ENCODE measurements at regions not wholly inside any gene's neighbourhood (a gene's known extent, or its start where the extent isn't known, plus 50 kb on each side); places are given as distances from the start of the nearest gene placed in this dataset.
"Not testable (repeated sequence)": the region's sequence is repeated elsewhere in the genome, so short reads cannot be mapped to it uniquely, and the experiment has no call there.

GRCh38 chr20:24418731-24419130 lies 50.7 kb upstream of the SYNDIG1 start:
- DNase-seq (ENCODE audit: insufficient read length, low spot score), result no peak
- TF ChIP-seq POLR2A (IDR thresholded peaks at IDR 0.05; ENCODE audit: low read depth, low read length), result no peak
- no peak for FAIRE-seq

GRCh38 chr20:24417485-24417884 lies 51.9 kb upstream of the SYNDIG1 start:
- TF ChIP-seq POLR2A (IDR thresholded peaks at IDR 0.05; ENCODE audit: low read depth, low read length), result no peak
- DNase-seq (ENCODE audit: insufficient read length, low spot score) (no peak), FAIRE-seq (no peak)

GRCh38 chr20:24415444-24415843 lies 54.0 kb upstream of the SYNDIG1 start:
- not testable (repeated sequence) for DNase-seq (ENCODE audit: insufficient read length, low spot score); FAIRE-seq

GRCh38 chr20:24411834-24412216 lies 57.6 kb upstream of the SYNDIG1 start:
- FAIRE-seq (no peak), DNase-seq (ENCODE audit: insufficient read length, low spot score) (no peak)
- no peak for TF ChIP-seq POLR2A (IDR thresholded peaks at IDR 0.05; ENCODE audit: low read depth, low read length)

- no peak for TF ChIP-seq POLR2A (IDR thresholded peaks at IDR 0.05; ENCODE audit: low read depth, low read length)
- DNase-seq (ENCODE audit: insufficient read length, low spot score), result no peak
- FAIRE-seq, result no peak
These were observed 58.2 kb upstream of the SYNDIG1 start for GRCh38 chr20:24411003-24411833.

- FAIRE-seq (no peak), DNase-seq (ENCODE audit: insufficient read length, low spot score) (no peak)
These were observed 62.3 kb upstream of the SYNDIG1 start for GRCh38 chr20:24407151-24407550.

GRCh38 chr20:24406750-24407149 lies 62.7 kb upstream of the SYNDIG1 start:
- no peak for FAIRE-seq
- DNase-seq (ENCODE audit: insufficient read length, low spot score), result no peak
- no peak for TF ChIP-seq POLR2A (IDR thresholded peaks at IDR 0.05; ENCODE audit: low read depth, low read length)

More at GRCh38 chr20:24407151-24407550, 62.3 kb upstream of the SYNDIG1 start:
- no peak for TF ChIP-seq POLR2A (IDR thresholded peaks at IDR 0.05; ENCODE audit: low read depth, low read length)

GRCh38 chr20:24406251-24406650 lies 63.2 kb upstream of the SYNDIG1 start:
- DNase-seq (ENCODE audit: insufficient read length, low spot score) (no peak), FAIRE-seq (no peak)
- TF ChIP-seq POLR2A (IDR thresholded peaks at IDR 0.05; ENCODE audit: low read depth, low read length), result no peak

- DNase-seq (ENCODE audit: insufficient read length, low spot score), result no peak
- no peak for TF ChIP-seq POLR2A (IDR thresholded peaks at IDR 0.05; ENCODE audit: low read depth, low read length)
- FAIRE-seq, result no peak
These were observed 63.6 kb upstream of the SYNDIG1 start for GRCh38 chr20:24405810-24406209.

GRCh38 chr20:24403406-24403805 lies 66.0 kb upstream of the SYNDIG1 start:
- DNase-seq (ENCODE audit: insufficient read length, low spot score) (no peak), FAIRE-seq (no peak)
- no peak for TF ChIP-seq POLR2A (IDR thresholded peaks at IDR 0.05; ENCODE audit: low read depth, low read length)

- no peak for DNase-seq (ENCODE audit: insufficient read length, low spot score)
- no peak for TF ChIP-seq POLR2A (IDR thresholded peaks at IDR 0.05; ENCODE audit: low read depth, low read length)
- no peak for FAIRE-seq
These were observed 67.2 kb upstream of the SYNDIG1 start for GRCh38 chr20:24402188-24402587.

GRCh38 chr20:24395151-24395550 lies 74.3 kb upstream of the SYNDIG1 start:
- DNase-seq (ENCODE audit: insufficient read length, low spot score) (no peak), FAIRE-seq (no peak)
- no peak for TF ChIP-seq POLR2A (IDR thresholded peaks at IDR 0.05; ENCODE audit: low read depth, low read length)

- DNase-seq (ENCODE audit: insufficient read length, low spot score) (no peak), FAIRE-seq (no peak)
- no peak for TF ChIP-seq POLR2A (IDR thresholded peaks at IDR 0.05; ENCODE audit: low read depth, low read length)
These were observed 75.5 kb upstream of the SYNDIG1 start for GRCh38 chr20:24393903-24394302.

- FAIRE-seq (no peak), DNase-seq (ENCODE audit: insufficient read length, low spot score) (no peak)
- TF ChIP-seq POLR2A (IDR thresholded peaks at IDR 0.05; ENCODE audit: low read depth, low read length), result no peak
These were observed 76.8 kb upstream of the SYNDIG1 start for GRCh38 chr20:24392612-24393011.

GRCh38 chr20:24389686-24390085 lies 79.7 kb upstream of the SYNDIG1 start:
- DNase-seq (ENCODE audit: insufficient read length, low spot score), result no peak

More at GRCh38 chr20:24389686-24390085, 79.7 kb upstream of the SYNDIG1 start:
- no peak for TF ChIP-seq POLR2A (IDR thresholded peaks at IDR 0.05; ENCODE audit: low read depth, low read length)
- FAIRE-seq, result no peak

All from H54 (cell line).